Gastrocnemius medialis (tissue), 4 donors: ENCODE measurements at regions not wholly inside any gene's neighbourhood (a gene's known extent, or its start where the extent isn't known, plus 50 kb on each side); places are given as distances from the start of the nearest gene placed in this dataset.
"Not testable (repeated sequence)": the region's sequence is repeated elsewhere in the genome, so short reads cannot be mapped to it uniquely, and the experiment has no call there.

Experiments
- ATAC-seq, 2 donors: fragments of 150-250 bp; one replicate each; pipeline ENCODE4 v1.9.1; 2016
- DNase-seq, 2 donors: peaks; one replicate each; pipeline ENCODE4 v3.0.0-alpha.2; 2019
- H3K27ac ChIP-seq, 4 donors: fragments of 200-600 bp; sonication (generic); 1 replicate in 1 of 4; 2 replicates in 3 of 4; pipeline ENCODE4 v1.5.1; 2016 to 2018; ENCODE audit warnings: mild to moderate bottlenecking in 2 of 4, moderate library complexity in 1 of 4
- H3K27me3 ChIP-seq, 3 donors: fragments of 200-600 bp; sonication (generic) in 2 of 3; 1 replicate in 1 of 3; 2 replicates in 2 of 3; pipeline versions ENCODE4 v1.5.1 to v1.6.0; 2016 to 2019; ENCODE audit warnings: mild to moderate bottlenecking in 1 of 3, moderate library complexity in 1 of 3
- H3K36me3 ChIP-seq, 2 donors: fragments of 200-600 bp; sonication (generic) in 1 of 2; one replicate each; pipeline ENCODE4 v1.5.1; 2017 to 2018
- H3K4me1 ChIP-seq, 2 donors: fragments of 200-600 bp; sonication (generic) in 1 of 2; one replicate each; pipeline ENCODE4 v1.5.1; 2016 to 2017; ENCODE audit warnings: mild to moderate bottlenecking in 2 of 2
- H3K4me3 ChIP-seq, 4 donors: fragments of 200-600 bp; sonication (generic) in 3 of 4; 1 replicate in 1 of 4; 2 replicates in 3 of 4; pipeline ENCODE4 v1.5.1; 2016 to 2019; ENCODE audit warnings: mild to moderate bottlenecking in 2 of 4
- H3K9me3 ChIP-seq, 3 donors: fragments of 200-600 bp; sonication (generic) in 2 of 3; 1 replicate in 1 of 3; 2 replicates in 2 of 3; pipeline ENCODE4 v1.5.1; 2016 to 2019
- POLR2A ChIP-seq, 2 donors: fragments of 450-650 bp; IDR thresholded peaks; one replicate each; pipeline ENCODE4 v1.6.1; 2017; ENCODE audit warnings: antibody characterized with exemption in 2 of 2, mild to moderate bottlenecking in 2 of 2, moderate library complexity in 2 of 2
- in situ Hi-C, 4 donors: fragments of 200-750 bp; cut with MboI; loops; one replicate each; pipeline versions ENCODE4 v1.15.0 to v1.8.0; 2017; ENCODE audit warnings: low sequenced_read_pairs in 4 of 4
- intact Hi-C: fragments of 100-400 bp; cut with DNase I; formaldehyde crosslinking; loops from one replicate; pipeline ENCODE4 v1.15.1; 2023; ENCODE audit warnings: low total_unique reads
- TF ChIP-seq, protein P1 (sequence below), 5 experiments: fragments of 450-650 bp in 3 of 5; fragments of 200-600 bp in 2 of 5; sonication (generic) in 2 of 5; IDR thresholded peaks in 4 of 5; conservative IDR thresholded peaks in 1 of 5; 1 replicate in 4 of 5; 2 replicates in 1 of 5; pipeline ENCODE4 v1.5.1; 2016 to 2019; ENCODE audit warnings: antibody characterized with exemption in 5 of 5, mild to moderate bottlenecking in 3 of 5, moderate library complexity in 3 of 5

DNA sequence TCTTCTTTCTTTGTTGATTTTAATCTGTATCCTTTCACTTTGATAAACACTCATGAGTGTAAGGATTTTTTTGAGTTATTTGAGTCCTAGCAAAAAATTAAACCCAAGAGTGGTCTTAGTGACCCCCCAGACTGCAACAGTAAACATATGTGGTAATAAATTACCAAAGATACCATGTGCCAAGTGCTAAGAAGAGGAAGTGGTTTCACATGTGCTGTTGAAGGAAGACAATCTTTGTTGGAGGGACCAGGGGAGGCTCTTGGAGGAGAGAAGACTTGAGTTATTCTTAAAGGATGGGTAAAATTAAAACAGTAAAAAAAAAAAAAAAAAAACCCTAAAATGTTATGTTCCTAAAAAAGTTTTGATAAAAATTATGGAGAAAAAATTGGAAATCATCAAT lies 150.2 kb downstream of the SEC23IP start:
- no peaks in the 10 kb centered on the region for H3K4me1 ChIP-seq
- ATAC-seq (no peak), DNase-seq (no peak)
- H3K9me3 ChIP-seq = no peaks in the 10 kb centered on the region
- in situ Hi-C loops = no loop called here
- no peak overlapping the region for H3K4me3 ChIP-seq
- TF ChIP-seq, protein P1, sequence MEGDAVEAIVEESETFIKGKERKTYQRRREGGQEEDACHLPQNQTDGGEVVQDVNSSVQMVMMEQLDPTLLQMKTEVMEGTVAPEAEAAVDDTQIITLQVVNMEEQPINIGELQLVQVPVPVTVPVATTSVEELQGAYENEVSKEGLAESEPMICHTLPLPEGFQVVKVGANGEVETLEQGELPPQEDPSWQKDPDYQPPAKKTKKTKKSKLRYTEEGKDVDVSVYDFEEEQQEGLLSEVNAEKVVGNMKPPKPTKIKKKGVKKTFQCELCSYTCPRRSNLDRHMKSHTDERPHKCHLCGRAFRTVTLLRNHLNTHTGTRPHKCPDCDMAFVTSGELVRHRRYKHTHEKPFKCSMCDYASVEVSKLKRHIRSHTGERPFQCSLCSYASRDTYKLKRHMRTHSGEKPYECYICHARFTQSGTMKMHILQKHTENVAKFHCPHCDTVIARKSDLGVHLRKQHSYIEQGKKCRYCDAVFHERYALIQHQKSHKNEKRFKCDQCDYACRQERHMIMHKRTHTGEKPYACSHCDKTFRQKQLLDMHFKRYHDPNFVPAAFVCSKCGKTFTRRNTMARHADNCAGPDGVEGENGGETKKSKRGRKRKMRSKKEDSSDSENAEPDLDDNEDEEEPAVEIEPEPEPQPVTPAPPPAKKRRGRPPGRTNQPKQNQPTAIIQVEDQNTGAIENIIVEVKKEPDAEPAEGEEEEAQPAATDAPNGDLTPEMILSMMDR (IDR thresholded peaks at IDR 0.05 in 4 of 5, conservative IDR thresholded peaks at IDR 0.05 in 1 of 5) = no peak
- no peak for TF ChIP-seq POLR2A (IDR thresholded peaks at IDR 0.05)
- no peak overlapping the region for H3K27ac ChIP-seq
- intact Hi-C loops = no loop called here
- H3K36me3 ChIP-seq = no peaks in the 10 kb centered on the region
- no peaks in the 10 kb centered on the region for H3K27me3 ChIP-seq

DNA sequence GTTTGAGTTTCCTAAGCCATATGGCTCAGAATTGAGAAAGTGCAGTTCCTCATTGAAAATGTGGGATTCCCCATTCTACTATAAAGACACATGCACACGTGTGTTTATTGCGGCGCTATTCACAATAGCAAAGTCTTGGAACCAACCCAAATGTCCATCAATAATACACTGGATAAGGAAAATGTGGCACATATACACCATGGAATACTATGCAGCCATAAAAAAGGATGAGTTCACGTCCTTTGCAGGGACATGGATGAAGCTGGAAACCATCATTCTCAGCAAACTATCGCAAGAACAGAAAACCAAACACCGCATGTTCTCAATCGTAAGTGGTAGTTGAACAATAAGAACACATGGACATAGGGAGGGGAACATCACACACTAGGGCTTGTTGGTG lies 154.8 kb downstream of the SEC23IP start:
- H3K36me3 ChIP-seq, H3K4me3 ChIP-seq, H3K27ac ChIP-seq, ATAC-seq, H3K4me1 ChIP-seq, H3K9me3 ChIP-seq, in situ Hi-C loops, H3K27me3 ChIP-seq, DNase-seq, intact Hi-C loops: not testable (repeated sequence)

DNA sequence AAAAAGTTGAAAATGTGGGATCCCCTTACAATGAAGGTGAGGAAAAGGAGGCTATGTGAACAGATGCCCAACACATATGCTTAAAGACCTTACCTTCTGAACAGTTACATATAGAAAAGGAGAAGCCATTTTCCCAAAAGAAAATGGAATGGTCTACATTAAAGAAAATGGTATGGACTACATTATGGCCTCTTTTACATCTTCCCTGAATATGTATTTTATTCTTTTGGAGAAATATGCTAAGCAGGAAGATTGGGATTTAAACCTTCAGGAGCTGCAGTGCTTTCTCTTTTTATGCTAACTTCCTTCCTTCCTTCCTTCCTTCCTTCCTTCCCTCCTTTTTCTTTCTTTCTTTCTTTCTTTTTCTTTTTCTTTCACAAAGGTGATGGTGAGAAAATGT lies 155.4 kb downstream of the SEC23IP start:
- Histone ChIP-seq H3K4me3 (no peak overlapping the region), H3K9me3 (no peaks in the 10 kb centered on the region), H3K4me1 (no peaks in the 10 kb centered on the region), H3K27ac (no peak overlapping the region), H3K27me3 (no peaks in the 10 kb centered on the region), H3K36me3 (no peaks in the 10 kb centered on the region)
- ATAC-seq (no peak), DNase-seq (no peak)
- in situ Hi-C loops = no loop called here
- intact Hi-C loops = no loop called here
- no peak for TF ChIP-seq POLR2A (IDR thresholded peaks at IDR 0.05)
- TF ChIP-seq, protein P1 (IDR thresholded peaks at IDR 0.05 in 4 of 5, conservative IDR thresholded peaks at IDR 0.05 in 1 of 5) = no peak

DNA sequence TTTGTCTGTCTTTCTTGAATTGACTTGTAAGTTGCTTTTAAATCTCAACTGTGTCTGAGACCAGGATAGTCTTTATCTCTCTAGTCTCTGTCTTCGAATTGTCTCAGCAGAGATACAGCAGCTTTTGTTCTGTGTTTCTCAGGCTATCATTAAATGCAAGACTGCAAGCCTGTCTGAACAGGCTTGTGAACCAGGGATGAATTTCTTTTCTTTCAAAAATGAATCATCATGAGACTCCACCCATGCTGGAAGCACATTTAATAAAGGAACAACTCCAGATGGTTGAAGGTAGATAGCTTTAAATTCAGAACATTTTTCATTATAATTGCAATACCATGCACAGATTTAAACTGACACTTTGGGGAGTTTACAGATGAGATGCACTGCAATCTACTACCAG lies 155.9 kb downstream of the SEC23IP start:
- H3K27ac ChIP-seq = no peak overlapping the region
- intact Hi-C loops (no loop called here), in situ Hi-C loops (no loop called here)
- H3K4me1 ChIP-seq = no peaks in the 10 kb centered on the region
- H3K36me3 ChIP-seq = no peaks in the 10 kb centered on the region
- H3K27me3 ChIP-seq = no peaks in the 10 kb centered on the region
- DNase-seq = no peak
- no peak overlapping the region for H3K4me3 ChIP-seq
- no peak for ATAC-seq
- no peak for TF ChIP-seq POLR2A (IDR thresholded peaks at IDR 0.05)
- TF ChIP-seq, protein P1 (IDR thresholded peaks at IDR 0.05 in 4 of 5, conservative IDR thresholded peaks at IDR 0.05 in 1 of 5) = no peak
- no peaks in the 10 kb centered on the region for H3K9me3 ChIP-seq

DNA sequence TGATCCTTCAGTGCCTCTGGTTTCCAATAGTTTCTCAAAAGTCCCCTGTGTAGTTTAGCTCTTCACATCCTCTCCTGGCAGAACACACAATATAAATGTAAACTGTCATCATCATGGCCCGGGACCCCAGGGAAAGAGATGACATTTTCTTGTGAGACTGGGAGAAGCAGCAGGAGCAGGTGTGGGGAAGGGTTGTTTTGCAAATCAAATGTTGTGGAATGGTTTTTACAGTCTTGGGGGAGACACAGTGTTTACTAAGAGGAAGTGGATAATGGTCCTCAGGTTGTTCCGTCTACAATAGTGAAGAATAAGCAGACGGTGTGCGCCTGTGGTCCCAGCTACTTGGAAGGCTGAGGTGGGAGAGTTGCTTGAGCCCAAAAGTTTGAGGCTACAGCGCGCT lies 159.1 kb downstream of the SEC23IP start:
- Histone ChIP-seq H3K27me3 (no peaks in the 10 kb centered on the region), H3K9me3 (no peaks in the 10 kb centered on the region), H3K4me1 (no peaks in the 10 kb centered on the region), H3K36me3 (no peaks in the 10 kb centered on the region), H3K4me3 (no peak overlapping the region), H3K27ac (no peak overlapping the region)
- ATAC-seq = no peak
- intact Hi-C loops = no loop called here
- TF ChIP-seq, protein P1 (IDR thresholded peaks at IDR 0.05 in 4 of 5, conservative IDR thresholded peaks at IDR 0.05 in 1 of 5) = no peak
- TF ChIP-seq POLR2A (IDR thresholded peaks at IDR 0.05) = no peak
- no peak for DNase-seq
- in situ Hi-C loops = no loop called here
